Right atrium auricular region (tissue), 2 donors: ENCODE measurements at regions not wholly inside any gene's neighbourhood (a gene's known extent, or its start where the extent isn't known, plus 50 kb on each side); places are given as distances from the start of the nearest gene placed in this dataset.

Experiments
- DNase-seq: peaks from one replicate; pipeline ENCODE4 v3.0.0-alpha.2; 2019; ENCODE audit warnings: low spot score
- H3K27ac ChIP-seq, 2 donors: fragments of 200-600 bp; sonication (generic); 1 replicate in 1 of 2; 2 replicates in 1 of 2; pipeline ENCODE4 v1.5.1; 2016 to 2019
- H3K27me3 ChIP-seq, 2 donors: fragments of 200-600 bp; sonication (generic); one replicate each; pipeline versions ENCODE4 v1.5.1 to v1.6.0; 2017 to 2019
- H3K36me3 ChIP-seq: fragments of 200-600 bp; sonication (generic); one replicate; pipeline ENCODE4 v1.5.1; 2016
- H3K4me1 ChIP-seq, 2 donors: fragments of 200-600 bp; sonication (generic); one replicate each; pipeline versions ENCODE4 v1.5.1 to v1.6.0; 2017 to 2019
- H3K4me3 ChIP-seq, 2 donors: fragments of 200-600 bp; sonication (generic); 1 replicate in 1 of 2; 2 replicates in 1 of 2; pipeline ENCODE4 v1.5.1; 2017 to 2019; ENCODE audit warnings: mild to moderate bottlenecking in 1 of 2, moderate library complexity in 1 of 2
- H3K9me3 ChIP-seq, 2 donors: fragments of 200-600 bp; sonication (generic); one replicate each; pipeline ENCODE4 v1.5.1; 2019
- TF ChIP-seq, protein P1 (sequence below), 2 donors: fragments of 200-600 bp; sonication (generic); IDR thresholded peaks; one replicate each; pipeline ENCODE4 v1.5.1; 2019; ENCODE audit warnings: antibody characterized with exemption in 2 of 2

DNA sequence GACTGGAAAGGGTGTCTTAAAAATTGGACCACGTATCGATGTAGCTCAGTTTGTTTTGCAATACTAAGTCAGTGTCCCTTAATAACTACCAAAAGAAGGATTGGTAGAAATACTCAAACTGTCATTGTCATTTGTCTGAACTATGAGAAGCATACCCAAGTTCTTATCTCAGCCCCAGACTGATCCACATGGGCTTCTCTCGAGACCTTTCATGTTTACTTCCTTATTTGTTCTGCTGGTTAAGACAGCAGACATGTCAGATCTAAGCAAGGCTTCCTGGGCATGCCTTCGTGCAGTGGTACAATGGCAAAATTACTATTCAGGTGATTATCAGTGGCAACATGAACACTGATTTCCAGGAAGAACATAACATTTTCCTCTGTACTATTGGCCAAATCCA lies 211.1 kb upstream of the PHACTR1 start:
- no peaks in the 10 kb centered on the region for H3K4me1 ChIP-seq
- DNase-seq: no peak
- TF ChIP-seq, protein P1, sequence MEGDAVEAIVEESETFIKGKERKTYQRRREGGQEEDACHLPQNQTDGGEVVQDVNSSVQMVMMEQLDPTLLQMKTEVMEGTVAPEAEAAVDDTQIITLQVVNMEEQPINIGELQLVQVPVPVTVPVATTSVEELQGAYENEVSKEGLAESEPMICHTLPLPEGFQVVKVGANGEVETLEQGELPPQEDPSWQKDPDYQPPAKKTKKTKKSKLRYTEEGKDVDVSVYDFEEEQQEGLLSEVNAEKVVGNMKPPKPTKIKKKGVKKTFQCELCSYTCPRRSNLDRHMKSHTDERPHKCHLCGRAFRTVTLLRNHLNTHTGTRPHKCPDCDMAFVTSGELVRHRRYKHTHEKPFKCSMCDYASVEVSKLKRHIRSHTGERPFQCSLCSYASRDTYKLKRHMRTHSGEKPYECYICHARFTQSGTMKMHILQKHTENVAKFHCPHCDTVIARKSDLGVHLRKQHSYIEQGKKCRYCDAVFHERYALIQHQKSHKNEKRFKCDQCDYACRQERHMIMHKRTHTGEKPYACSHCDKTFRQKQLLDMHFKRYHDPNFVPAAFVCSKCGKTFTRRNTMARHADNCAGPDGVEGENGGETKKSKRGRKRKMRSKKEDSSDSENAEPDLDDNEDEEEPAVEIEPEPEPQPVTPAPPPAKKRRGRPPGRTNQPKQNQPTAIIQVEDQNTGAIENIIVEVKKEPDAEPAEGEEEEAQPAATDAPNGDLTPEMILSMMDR (IDR thresholded peaks at IDR 0.05): no peak
- no peak overlapping the region for H3K4me3 ChIP-seq
- no peaks in the 10 kb centered on the region for H3K27me3 ChIP-seq
- no peaks in the 10 kb centered on the region for H3K36me3 ChIP-seq
- no peak overlapping the region for H3K27ac ChIP-seq
- no peaks in the 10 kb centered on the region for H3K9me3 ChIP-seq

DNA sequence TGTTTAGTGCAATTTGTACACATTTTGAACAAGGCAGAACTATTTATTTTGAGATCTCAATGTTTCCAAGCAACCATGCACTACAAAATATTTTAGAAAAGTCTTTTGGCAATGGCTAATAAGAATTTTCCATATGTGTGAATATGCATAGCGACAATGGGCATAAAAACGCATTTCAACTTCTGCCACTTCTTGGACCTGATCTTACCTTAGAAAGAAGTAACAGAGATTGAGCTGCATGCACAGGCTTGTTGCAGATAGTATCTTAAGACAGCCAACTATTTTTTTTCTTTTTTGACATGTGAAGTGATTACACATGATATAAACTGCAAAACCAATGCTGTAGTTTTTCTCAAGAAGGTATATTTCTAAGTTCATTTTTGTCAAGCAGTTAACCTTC lies 210.4 kb upstream of the PHACTR1 start:
- no peaks in the 10 kb centered on the region for H3K4me1 ChIP-seq
- H3K27ac ChIP-seq: no peak overlapping the region
- no peak overlapping the region for H3K4me3 ChIP-seq
- TF ChIP-seq, protein P1 (IDR thresholded peaks at IDR 0.05): no peak
- no peaks in the 10 kb centered on the region for H3K36me3 ChIP-seq
- H3K9me3 ChIP-seq: no peaks in the 10 kb centered on the region
- DNase-seq: no peak
- H3K27me3 ChIP-seq: no peaks in the 10 kb centered on the region

DNA sequence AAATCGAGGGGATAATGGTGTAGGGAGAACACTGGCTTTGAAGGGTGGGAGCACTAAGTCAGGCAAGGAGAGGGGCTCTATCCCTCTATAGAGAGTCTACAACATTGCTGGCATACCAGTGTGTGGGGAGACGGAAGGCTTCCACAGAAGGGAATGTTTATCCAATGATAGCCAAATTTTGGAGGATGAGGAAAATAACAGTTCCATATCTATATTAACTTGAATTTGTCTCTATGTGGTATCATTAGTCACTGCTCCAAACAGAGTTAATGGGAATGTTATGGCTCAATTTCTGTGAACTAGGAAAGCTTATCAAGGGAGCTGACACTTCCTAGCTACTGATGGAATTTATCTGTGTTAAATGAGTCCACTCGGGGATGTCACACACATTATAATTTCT lies 208.9 kb upstream of the PHACTR1 start:
- H3K4me1 ChIP-seq: no peaks in the 10 kb centered on the region
- DNase-seq: no peak
- no peaks in the 10 kb centered on the region for H3K27me3 ChIP-seq
- no peak overlapping the region for H3K27ac ChIP-seq
- H3K36me3 ChIP-seq: no peaks in the 10 kb centered on the region
- no peaks in the 10 kb centered on the region for H3K9me3 ChIP-seq
- no peak overlapping the region for H3K4me3 ChIP-seq
- TF ChIP-seq, protein P1 (IDR thresholded peaks at IDR 0.05): no peak

DNA sequence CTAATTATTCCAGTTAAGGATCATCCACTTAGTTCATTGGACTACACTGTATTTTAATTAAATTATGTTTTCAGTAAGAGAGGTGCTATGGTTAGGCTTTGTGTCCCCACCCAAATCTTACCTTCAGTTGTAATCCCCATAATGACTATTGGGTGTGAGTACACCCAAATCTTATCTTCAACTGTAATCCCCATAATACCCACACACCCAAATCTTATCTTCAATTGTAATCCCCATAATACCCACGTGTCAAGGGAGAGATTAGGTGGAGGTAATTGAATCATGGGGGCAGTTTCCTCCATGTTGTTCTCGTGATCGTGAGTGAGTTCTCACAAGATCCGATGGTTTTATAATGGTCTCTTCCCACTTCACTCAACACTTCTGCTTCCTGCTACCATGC lies 208.0 kb upstream of the PHACTR1 start:
- Histone ChIP-seq H3K36me3 (no peaks in the 10 kb centered on the region), H3K4me3 (no peak overlapping the region), H3K27ac (no peak overlapping the region), H3K4me1 (no peaks in the 10 kb centered on the region), H3K27me3 (no peaks in the 10 kb centered on the region), H3K9me3 (no peaks in the 10 kb centered on the region)
- TF ChIP-seq, protein P1 (IDR thresholded peaks at IDR 0.05): no peak
- DNase-seq: no peak

DNA sequence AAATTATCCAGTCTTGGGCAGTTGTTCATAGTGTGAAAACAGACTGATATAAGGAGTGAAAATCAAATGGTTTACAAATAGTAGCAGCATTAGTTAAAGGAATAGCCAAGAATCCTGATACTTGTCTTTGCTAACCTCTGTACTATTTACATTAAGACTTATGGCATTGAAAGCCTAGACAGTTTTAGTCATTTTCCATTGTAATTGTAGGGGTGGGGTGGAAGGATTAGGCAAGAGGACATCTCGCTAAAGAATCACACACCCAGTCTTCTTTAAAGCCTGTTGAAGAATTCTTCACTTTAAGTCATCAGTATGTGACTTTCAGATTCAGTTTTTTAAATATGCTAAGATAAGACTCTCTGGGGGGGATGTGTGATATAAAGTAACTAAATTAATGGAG lies 207.5 kb upstream of the PHACTR1 start:
- TF ChIP-seq, protein P1 (IDR thresholded peaks at IDR 0.05): no peak
- Histone ChIP-seq H3K27ac (no peak overlapping the region), H3K36me3 (no peaks in the 10 kb centered on the region), H3K27me3 (no peaks in the 10 kb centered on the region), H3K4me3 (no peak overlapping the region), H3K4me1 (no peaks in the 10 kb centered on the region), H3K9me3 (no peaks in the 10 kb centered on the region)
- no peak for DNase-seq

DNA sequence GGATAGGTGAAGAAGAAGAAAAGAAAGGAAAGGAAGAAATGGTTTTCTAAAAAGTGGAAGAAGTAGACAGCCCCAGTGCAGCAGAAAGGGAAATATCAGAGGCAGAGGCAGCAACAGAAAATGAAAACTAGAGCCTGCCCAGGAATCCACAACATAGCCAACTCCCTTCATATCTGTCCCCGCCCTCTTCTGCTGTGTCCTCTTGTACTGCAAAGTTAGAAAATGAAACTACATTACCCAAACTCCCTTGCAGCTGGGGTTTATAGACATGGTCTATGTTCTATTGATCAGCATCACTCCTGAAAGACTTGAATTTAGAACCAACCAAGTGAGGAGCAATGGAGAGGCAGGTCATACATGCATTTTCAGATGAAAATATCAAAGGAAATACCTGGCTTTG lies 200.5 kb upstream of the PHACTR1 start:
- no peaks in the 10 kb centered on the region for H3K4me1 ChIP-seq
- no peak overlapping the region for H3K27ac ChIP-seq
- TF ChIP-seq, protein P1 (IDR thresholded peaks at IDR 0.05): no peak
- no peaks in the 10 kb centered on the region for H3K36me3 ChIP-seq
- DNase-seq: no peak
- H3K4me3 ChIP-seq: no peak overlapping the region
- no peaks in the 10 kb centered on the region for H3K27me3 ChIP-seq
- no peaks in the 10 kb centered on the region for H3K9me3 ChIP-seq
